Prostate gland (tissue), 2 donors: ENCODE measurements at regions not wholly inside any gene's neighbourhood (a gene's known extent, or its start where the extent isn't known, plus 50 kb on each side); places are given as distances from the start of the nearest gene placed in this dataset.

Experiments
- DNase-seq: peaks from one replicate; pipeline ENCODE4 v3.0.0-alpha.2; 2019; ENCODE audit warnings: low spot score
- H3K27ac ChIP-seq, 2 donors: fragments of 200-600 bp; sonication (generic); 2 replicates each; pipeline ENCODE4 v1.5.1; 2017 to 2019
- H3K27me3 ChIP-seq: fragments of 200-600 bp; sonication (generic); replicated peaks from 2 replicates; pipeline ENCODE4 v1.5.1; 2019; ENCODE audit not compliant: insufficient read depth
- H3K36me3 ChIP-seq, 2 donors: fragments of 200-600 bp; sonication (generic); 1 replicate in 1 of 2; 2 replicates in 1 of 2; pipeline versions ENCODE4 v1.5.1 to v1.8.1; 2017 to 2019
- H3K4me1 ChIP-seq: fragments of 200-600 bp; sonication (generic); replicated peaks from 2 replicates; pipeline ENCODE4 v1.5.1; 2019
- H3K4me3 ChIP-seq, 2 donors: fragments of 200-600 bp; sonication (generic); 2 replicates each; pipeline ENCODE4 v1.5.1; 2017 to 2019
- H3K9me3 ChIP-seq: fragments of 200-600 bp; sonication (generic); 2 replicates; pipeline ENCODE4 v1.5.1; 2017
- CTCF ChIP-seq, 4 experiments: fragments of 200-600 bp in 2 of 4; fragments of 450-650 bp in 2 of 4; sonication (generic) in 2 of 4; IDR thresholded peaks; 1 replicate in 3 of 4; 2 replicates in 1 of 4; pipeline ENCODE4 v1.5.1; 2016 to 2019; ENCODE audit warnings: antibody characterized with exemption in 4 of 4, mild to moderate bottlenecking in 2 of 4, moderate library complexity in 2 of 4
- POLR2A ChIP-seq: fragments of 450-650 bp; IDR thresholded peaks from one replicate; pipeline ENCODE4 v1.6.1; 2016; ENCODE audit warnings: antibody characterized with exemption, mild to moderate bottlenecking
- POLR2AphosphoS5 ChIP-seq: sonication (generic); formaldehyde crosslinking; IDR thresholded peaks from one replicate; pipeline ENCODE4 v1.6.1; 2017; ENCODE audit warnings: antibody characterized with exemption
- WGBS: methylation state at CpG from one replicate; pipeline ENCODE4 v1.1.5; 2018; 5-methylcytosine and 5-hydroxymethylcytosine counted together
- intact Hi-C: fragments of 100-400 bp; cut with DNase I; formaldehyde crosslinking; loops from one replicate; pipeline ENCODE4 v1.14.2; 2022

DNA sequence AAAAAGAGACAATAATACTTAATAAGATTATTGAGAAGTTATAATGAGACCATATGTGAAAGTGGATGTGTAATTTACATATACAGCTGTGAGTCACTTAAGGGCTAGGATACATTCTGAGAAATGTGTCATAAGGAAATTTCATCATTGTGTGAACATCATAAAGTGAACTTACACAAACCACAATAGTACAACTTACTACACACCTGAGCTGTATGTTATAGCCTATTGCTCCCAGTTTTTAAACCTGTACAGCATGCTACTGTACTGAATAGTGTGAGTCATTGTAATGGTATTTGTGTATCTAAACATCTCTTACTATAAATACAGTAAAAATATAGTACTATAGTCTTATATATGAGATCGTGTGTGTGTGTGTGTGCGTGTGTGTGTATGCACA is 1420.3 kb upstream of the PIK3C3 start:
- DNase-seq: no peak
- Histone ChIP-seq H3K27me3 (no peaks in the 10 kb centered on the region), H3K4me1 (no peaks in the 10 kb centered on the region), H3K4me3 (no peak overlapping the region), H3K27ac (no peak overlapping the region), H3K9me3 (no peaks in the 10 kb centered on the region), H3K36me3 (no peaks in the 10 kb centered on the region)
- 83% methylated on average over 2 of the region's 2 CpGs for WGBS
- TF ChIP-seq POLR2A (no peak), CTCF (IDR thresholded peaks at IDR 0.05) (no peak), POLR2AphosphoS5 (no peak)
- intact Hi-C loops: no loop called here

GRCh38 chr18:40532046-40532445 is 1423.0 kb upstream of the PIK3C3 start:
- TF ChIP-seq CTCF (IDR thresholded peaks at IDR 0.05): no peak
- no peak for TF ChIP-seq POLR2AphosphoS5
- no peak for TF ChIP-seq POLR2A
- intact Hi-C loops: no loop called here

DNA sequence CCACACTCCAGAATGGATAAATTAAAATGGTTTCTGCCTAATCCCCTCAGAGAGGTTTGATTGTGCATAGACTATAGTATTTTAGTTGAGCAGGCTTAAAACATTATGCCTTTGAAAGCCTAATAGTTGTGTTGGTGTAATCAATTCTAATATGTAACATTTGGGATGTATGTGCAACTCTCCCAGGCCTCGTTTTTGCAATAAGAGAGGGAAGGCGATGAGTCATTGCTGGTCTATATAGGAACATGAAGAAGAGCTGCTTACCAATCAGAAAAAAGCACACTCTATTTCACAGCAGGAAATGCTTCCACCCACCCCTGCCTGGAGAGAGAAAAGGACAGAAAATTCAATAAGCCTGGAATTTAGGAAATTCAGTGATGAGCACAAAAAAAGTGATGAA is 1424.0 kb upstream of the PIK3C3 start:
- Histone ChIP-seq H3K4me1 (no peaks in the 10 kb centered on the region), H3K4me3 (no peak overlapping the region), H3K27me3 (no peaks in the 10 kb centered on the region), H3K27ac (no peak overlapping the region), H3K9me3 (no peaks in the 10 kb centered on the region), H3K36me3 (no peaks in the 10 kb centered on the region)
- TF ChIP-seq CTCF (IDR thresholded peaks at IDR 0.05) (no peak), POLR2A (no peak), POLR2AphosphoS5 (no peak)
- DNase-seq: no peak
- 82% methylated on average over 2 of the region's 2 CpGs for WGBS
- intact Hi-C loops: no loop called here

More at GRCh38 chr18:40532046-40532445, 1423.0 kb upstream of the PIK3C3 start:
- no peaks in the 10 kb centered on the region for H3K27me3 ChIP-seq
- WGBS: 90% methylated on average over 1 of the region's 1 CpG
- DNase-seq: no peak
- H3K4me3 ChIP-seq: no peak overlapping the region
- no peak overlapping the region for H3K27ac ChIP-seq
- H3K9me3 ChIP-seq: no peaks in the 10 kb centered on the region
- H3K4me1 ChIP-seq: no peaks in the 10 kb centered on the region
- no peaks in the 10 kb centered on the region for H3K36me3 ChIP-seq

- no peak overlapping the region for H3K4me3 ChIP-seq
- H3K4me1 ChIP-seq: no peaks in the 10 kb centered on the region
- no peaks in the 10 kb centered on the region for H3K36me3 ChIP-seq
- TF ChIP-seq POLR2AphosphoS5 (no peak), CTCF (IDR thresholded peaks at IDR 0.05) (no peak), POLR2A (no peak)
- no peaks in the 10 kb centered on the region for H3K9me3 ChIP-seq
- no peaks in the 10 kb centered on the region for H3K27me3 ChIP-seq
- H3K27ac ChIP-seq: no peak overlapping the region
- 65% methylated on average over 1 of the region's 1 CpG for WGBS
- DNase-seq: no peak
- intact Hi-C loops: no loop called here
These were observed 1425.6 kb upstream of the PIK3C3 start for GRCh38 chr18:40529478-40529877.

DNA sequence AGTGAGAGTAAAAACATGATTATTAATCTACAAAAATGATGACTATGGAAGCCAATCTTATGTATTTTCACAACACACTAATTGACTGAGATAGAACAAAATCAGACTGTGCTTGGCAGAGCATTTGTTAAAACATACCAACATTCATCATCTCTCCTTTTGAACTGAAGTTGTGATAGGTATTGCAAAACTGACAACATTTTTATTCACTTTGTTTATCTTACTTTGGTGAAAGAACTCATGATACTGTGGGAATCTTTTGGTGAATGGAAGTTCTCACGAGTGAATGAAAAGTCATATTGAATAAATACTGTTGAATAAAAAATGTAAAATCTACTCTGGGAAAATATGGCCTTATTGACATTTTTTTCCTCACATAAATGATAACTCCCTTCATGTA is 1430.2 kb upstream of the PIK3C3 start:
- Histone ChIP-seq H3K4me1 (no peaks in the 10 kb centered on the region), H3K4me3 (no peak overlapping the region), H3K9me3 (no peaks in the 10 kb centered on the region), H3K27me3 (no peaks in the 10 kb centered on the region), H3K36me3 (no peaks in the 10 kb centered on the region), H3K27ac (no peak overlapping the region)
- DNase-seq: no peak
- 78% methylated on average over 1 of the region's 1 CpG for WGBS
- TF ChIP-seq POLR2A (no peak), POLR2AphosphoS5 (no peak), CTCF (IDR thresholded peaks at IDR 0.05) (no peak)
- intact Hi-C loops: no loop called here
